K562 (cell line): ENCODE measurements at regions not wholly inside any gene's neighbourhood (a gene's known extent, or its start where the extent isn't known, plus 50 kb on each side); places are given as distances from the start of the nearest gene placed in this dataset.

ENCODE experiments used
- ATAC-seq: fragments of 200-7000 bp; cut with Tn5 transposase; 3 replicates; pipeline ENCODE4 v1.9.1; 2020; ENCODE audit warnings: moderate library complexity
- BruUV-seq: library from RNA; stranded (reverse); fragments of 400-500 nt; replicated peaks from 2 replicates; lab custom pipeline; 2021; lab: Mats Ljungman, UMichigan
- CTCF ChIA-PET: fragments of 300-600 bp; formaldehyde crosslinking; extraction: SDS; loops from one replicate; lab custom pipeline; 2021; ENCODE audit warnings: low intra/inter-chr PET ratio; lab: Yijun Ruan, JAX
- POLR2A ChIA-PET: fragments of 300-600, 350-650 bp; sonication (Branson Sonifier 250); formaldehyde crosslinking; extraction: SDS; loops from one replicate; lab custom pipeline; 2021; ENCODE audit warnings: antibody characterized with exemption, inconsistent platforms; lab: Yijun Ruan, JAX
- DNase-seq, 4 experiments: peaks; one replicate each; pipeline versions ENCODE4 v3.0.0 to v3.0.0-alpha.2; 2011 to 2018; ENCODE audit warnings: low spot score in 3 of 4, mixed read lengths in 3 of 4; ENCODE audit errors: extremely low read depth in 1 of 4
- FAIRE-seq: peaks from 2 replicates; lab custom pipeline; 2011; peaks lifted over from hg19 to GRCh38; lab: Jason Lieb, UNC
- H2AFZ ChIP-seq: 2 replicates; pipeline ENCODE4 v1.6.0; 2011; ENCODE audit warnings: low read depth, low read length, control low read depth, inconsistent platforms
- H3K27ac ChIP-seq: fragments of 200-600 bp; 3 replicates; pipeline ENCODE4 v1.8.0; 2011; ENCODE audit warnings: low read depth, mild to moderate bottlenecking, control low read depth, inconsistent platforms, low read length, moderate library complexity, mixed read lengths; ENCODE audit errors: extremely low read depth
- H3K27me3 ChIP-seq, 2 experiments: fragments of 300-600 bp in 1 of 2; 2 replicates in 1 of 2; 3 replicates in 1 of 2; pipeline versions ENCODE4 v1.6.0 to v1.8.0; 2011; ENCODE audit warnings: inconsistent platforms in 2 of 2, low read length in 2 of 2, mild to moderate bottlenecking in 1 of 2, mixed read lengths in 1 of 2, moderate library complexity in 1 of 2; ENCODE audit not compliant: control insufficient read depth in 2 of 2, insufficient read depth in 2 of 2
- H3K36me3 ChIP-seq: fragments of 300-600 bp; 3 replicates; pipeline ENCODE4 v1.8.0; 2011; ENCODE audit warnings: mild to moderate bottlenecking, low read length, inconsistent platforms; ENCODE audit not compliant: control insufficient read depth, insufficient read depth
- H3K4me1 ChIP-seq, 2 experiments: fragments of 200-600 bp in 1 of 2; replicated peaks in 1 of 2; 2 replicates in 1 of 2; 3 replicates in 1 of 2; pipeline versions ENCODE4 v1.5.1 to v1.8.0; 2011; ENCODE audit warnings: inconsistent platforms in 2 of 2, low read length in 2 of 2, mild to moderate bottlenecking in 1 of 2, mixed read lengths in 1 of 2, moderate library complexity in 1 of 2; ENCODE audit not compliant: control insufficient read depth in 2 of 2, insufficient read depth in 2 of 2
- H3K4me2 ChIP-seq: 2 replicates; pipeline ENCODE4 v1.6.1; 2011; ENCODE audit warnings: low read length, control low read depth, inconsistent platforms, mixed read lengths; ENCODE audit not compliant: insufficient read depth
- H3K4me3 ChIP-seq: fragments of 200-600 bp; sonication (generic), shearing (Covaris generic); 2 replicates; pipeline ENCODE4 v1.5.1; 2016; ENCODE audit warnings: control low read depth, inconsistent platforms
- H3K79me2 ChIP-seq: fragments of 200-600 bp; 3 replicates; pipeline ENCODE4 v1.8.0; 2011; ENCODE audit warnings: low read length, inconsistent platforms; ENCODE audit not compliant: control insufficient read depth, insufficient read depth
- H3K9ac ChIP-seq, 2 experiments: 2 replicates each; pipeline versions ENCODE4 v1.6.0 to v1.6.1; 2011; ENCODE audit warnings: low read depth in 2 of 2, low read length in 2 of 2, control low read depth in 1 of 2, inconsistent platforms in 1 of 2, mild to moderate bottlenecking in 1 of 2, mixed read lengths in 1 of 2; ENCODE audit not compliant: insufficient read depth in 1 of 2
- H3K9me1 ChIP-seq: one replicate; pipeline ENCODE4 v1.6.0; 2011; ENCODE audit warnings: inconsistent platforms, mild to moderate bottlenecking, low read length, moderate library complexity; ENCODE audit not compliant: control insufficient read depth, insufficient read depth
- H3K9me3 ChIP-seq: replicated peaks from 2 replicates; pipeline ENCODE4 v1.5.1; 2011; ENCODE audit warnings: low read depth, low read length, inconsistent platforms; ENCODE audit not compliant: control insufficient read depth, insufficient read depth
- H4K20me1 ChIP-seq: replicated peaks from 2 replicates; pipeline ENCODE4 v1.6.1; 2011; ENCODE audit warnings: low read length, inconsistent platforms, mixed read lengths; ENCODE audit not compliant: control insufficient read depth, insufficient read depth
- ARHGAP35 ChIP-seq: fragments of 450-650 bp; IDR thresholded peaks from 2 replicates; pipeline ENCODE4 v1.6.1; 2018; ENCODE audit not compliant: partially characterized antibody
- ARID2 ChIP-seq: fragments of 450-650 bp; IDR thresholded peaks from 2 replicates; pipeline ENCODE4 v1.6.1; 2017; ENCODE audit warnings: antibody characterized with exemption, mild to moderate bottlenecking
- BRF1 ChIP-seq: IDR thresholded peaks from 3 replicates; pipeline ENCODE4 v1.6.1; 2011; ENCODE audit warnings: borderline replicate concordance, mild to moderate bottlenecking; ENCODE audit not compliant: insufficient read length; ENCODE audit errors: extremely low read depth
- CREB5 ChIP-seq: fragments of 250-450 bp; sonication (Bioruptor Pico); IDR thresholded peaks from 2 replicates; pipeline ENCODE4 v1.5.0; 2020; ENCODE audit warnings: mild to moderate bottlenecking
- GTF3C2 ChIP-seq: IDR thresholded peaks from 3 replicates; pipeline ENCODE4 v1.6.1; 2011; ENCODE audit warnings: borderline replicate concordance, mild to moderate bottlenecking, moderate library complexity; ENCODE audit not compliant: insufficient read length; ENCODE audit errors: extremely low read depth
- HINFP ChIP-seq: fragments of 450-650 bp; conservative IDR thresholded peaks from 2 replicates; pipeline ENCODE4 v1.6.1; 2016; ENCODE audit warnings: missing genetic modification characterization, low read depth, mild to moderate bottlenecking, control low read depth, missing compliant biosample characterization
- KLF6 ChIP-seq: fragments of 250-450 bp; sonication (Bioruptor Pico); IDR thresholded peaks from 2 replicates; pipeline ENCODE4 v1.4.0; 2020; ENCODE audit warnings: mild to moderate bottlenecking, moderate library complexity, borderline replicate concordance
- POLR3A ChIP-seq: IDR thresholded peaks from 2 replicates; pipeline ENCODE4 v1.6.1; 2011; ENCODE audit warnings: borderline replicate concordance, mild to moderate bottlenecking, moderate library complexity; ENCODE audit not compliant: insufficient read length, insufficient read depth; ENCODE audit errors: extremely low read depth
- RBM25 ChIP-seq: fragments of 200-400 bp; formaldehyde crosslinking; IDR thresholded peaks from 2 replicates; pipeline ENCODE4 v1.6.1; 2018; ENCODE audit warnings: low read length, low read depth, moderate library complexity; ENCODE audit not compliant: severe bottlenecking
- RBM34 ChIP-seq: fragments of 200-400 bp; formaldehyde crosslinking; IDR thresholded peaks from 2 replicates; pipeline ENCODE4 v1.6.1; 2018; ENCODE audit warnings: low read length, borderline replicate concordance; ENCODE audit not compliant: insufficient read depth
- TAF15 ChIP-seq: fragments of 200-400 bp; formaldehyde crosslinking; IDR thresholded peaks from 2 replicates; pipeline ENCODE4 v1.6.1; 2017; ENCODE audit warnings: mild to moderate bottlenecking, low read depth, low read length, moderate library complexity
- ZNF3 ChIP-seq: fragments of 250-450 bp; sonication (Bioruptor Pico); IDR thresholded peaks from 2 replicates; pipeline ENCODE4 v1.5.0; 2021; ENCODE audit warnings: mild to moderate bottlenecking, moderate library complexity
- WGBS: fragments of 100-300 bp; shearing (Covaris generic); methylation state at CpG from one replicate; pipeline ENCODE4 v1.1.6; 2016; ENCODE audit warnings: low coverage, mixed read lengths; ENCODE audit not compliant: insufficient coverage; ENCODE audit errors: missing lambda C conversion rate; 5-methylcytosine and 5-hydroxymethylcytosine counted together
- in situ Hi-C: fragments of 300-500 bp; cut with MboI; formaldehyde crosslinking; loops from 4 replicates; pipeline ENCODE4 v1.15.0; 2018; ENCODE audit warnings: inconsistent platforms, mixed read lengths
- intact Hi-C: fragments of 100-400 bp; cut with micrococcal nuclease; formaldehyde crosslinking; loops from 2 replicates; pipeline ENCODE4 v1.14.2; 2022

- BruUV-seq: no TSS peak
- 0% methylated on average over 8 of the region's 11 CpGs for WGBS
These were observed 1343.8 kb downstream of the TBC1D22A start for GRCh38 chr22:48106215-48106614.

GRCh38 chr22:48105259-48105658 lies 1342.8 kb downstream of the TBC1D22A start:
- 0 out of 2 replicates have a peak, but pooled peaks cover 3% of the 10 kb centered on the region for H4K20me1 ChIP-seq
- H2AFZ ChIP-seq: no peak overlapping the region
- no peaks in the 10 kb centered on the region for H3K9me1 ChIP-seq
- DNase-seq (no peak), ATAC-seq (no peak), FAIRE-seq (no peak)
- no peaks in the 10 kb centered on the region for H3K9me3 ChIP-seq
- H3K27me3 ChIP-seq: no peaks in the 10 kb centered on the region; a peak in 1 of 5 replicates
- no peak overlapping the region for H3K4me2 ChIP-seq
- WGBS: 0% methylated on average over 5 of the region's 9 CpGs
- H3K36me3 ChIP-seq: no peaks in the 10 kb centered on the region
- CTCF ChIA-PET: no interaction called here
- POLR2A ChIA-PET: no interaction called here
- no peak overlapping the region for H3K9ac ChIP-seq
- BruUV-seq: no TSS peak
- TF ChIP-seq ARID2 (no peak), KLF6 (CRISPR knock-in tag) (no peak), CREB5 (no peak), GTF3C2 (no peak), BRF1 (no peak), HINFP (no peak)
- in situ Hi-C loops: no loop called here
- H3K27ac ChIP-seq: no peak overlapping the region
- H3K79me2 ChIP-seq: no peaks in the 10 kb centered on the region
- H3K4me1 ChIP-seq: no peaks in the 10 kb centered on the region
- intact Hi-C loops: no loop called here
- no peak overlapping the region for H3K4me3 ChIP-seq

More at GRCh38 chr22:48106215-48106614, 1343.8 kb downstream of the TBC1D22A start:
- Histone ChIP-seq H3K9me3 (no peaks in the 10 kb centered on the region), H3K79me2 (no peaks in the 10 kb centered on the region), H3K9ac (no peak overlapping the region), H3K27me3 (no peaks in the 10 kb centered on the region; a peak in 1 of 5 replicates), H4K20me1 (0 out of 2 replicates have a peak, but pooled peaks cover 3% of the 10 kb centered on the region), H3K9me1 (no peaks in the 10 kb centered on the region), H3K4me3 (no peak overlapping the region), H3K36me3 (no peaks in the 10 kb centered on the region), H3K4me1 (no peaks in the 10 kb centered on the region), H3K4me2 (no peak overlapping the region), H3K27ac (no peak overlapping the region), H2AFZ (no peak overlapping the region)
- TF ChIP-seq ARHGAP35 (no peak), TAF15 (no peak), POLR3A (no peak), ZNF3 (no peak), RBM25 (no peak), RBM34 (no peak)
- ChIA-PET CTCF (no interaction called here), POLR2A (no interaction called here)
- in situ Hi-C loops (no loop called here), intact Hi-C loops (no loop called here)
- DNase-seq: no peak
- no peak for ATAC-seq
- no peak for FAIRE-seq
